Epidermal melanocyte (primary cell): ENCODE measurements at regions not wholly inside any gene's neighbourhood (a gene's known extent, or its start where the extent isn't known, plus 50 kb on each side); places are given as distances from the start of the nearest gene placed in this dataset.
A peak's percentile ranks its signal among the peaks of the same experiment; 100 is the strongest.
"Not testable (repeated sequence)": the region's sequence is repeated elsewhere in the genome, so short reads cannot be mapped to it uniquely, and the experiment has no call there.

ENCODE experiments used
- DNase-seq: peaks from one replicate; pipeline ENCODE4 v3.0.0; 2011; ENCODE audit warnings: low spot score; ENCODE audit not compliant: insufficient read length

- DNase-seq, result no peak
Observed at GRCh38 chr10:86579883-86580520, 58.4 kb upstream of the WAPL start.

- no peak for DNase-seq
Observed at GRCh38 chr10:86580521-86580891, 58.9 kb upstream of the WAPL start.

- no peak for DNase-seq
Observed at GRCh38 chr10:86583983-86584382, 62.4 kb upstream of the WAPL start.

GRCh38 chr10:86585037-86585929 is 63.7 kb upstream of the WAPL start:
- DNase-seq, result peak; percentile 63

- no peak for DNase-seq
Observed at GRCh38 chr10:86586516-86586915, 64.9 kb upstream of the WAPL start.

GRCh38 chr10:86588781-86589180 is 65.6 kb upstream of the OPN4 start:
- DNase-seq, result not testable (repeated sequence)

GRCh38 chr10:86591436-86591835 is 62.9 kb upstream of the OPN4 start:
- no peak for DNase-seq

- no peak for DNase-seq
Observed at GRCh38 chr10:86592413-86592812, 61.9 kb upstream of the OPN4 start.

GRCh38 chr10:86594535-86594934 is 59.8 kb upstream of the OPN4 start:
- DNase-seq, result no peak

- no peak for DNase-seq
Observed at GRCh38 chr10:86595496-86595895, 58.9 kb upstream of the OPN4 start.

GRCh38 chr10:86596266-86596665 is 58.1 kb upstream of the OPN4 start:
- DNase-seq, result no peak

- DNase-seq, result no peak
Observed at GRCh38 chr10:86597306-86597705, 57.0 kb upstream of the OPN4 start.

GRCh38 chr10:86598151-86598550 is 56.2 kb upstream of the OPN4 start:
- no peak for DNase-seq

GRCh38 chr10:86599041-86599440 is 55.3 kb upstream of the OPN4 start:
- DNase-seq, result no peak

GRCh38 chr10:86599729-86600128 is 54.6 kb upstream of the OPN4 start:
- no peak for DNase-seq

GRCh38 chr10:86600296-86600695 is 54.1 kb upstream of the OPN4 start:
- DNase-seq, result no peak

GRCh38 chr10:86601956-86602602 is 52.3 kb upstream of the OPN4 start:
- no peak for DNase-seq

- DNase-seq, result no peak
Observed at GRCh38 chr10:86603256-86603655, 51.1 kb upstream of the OPN4 start.
